ENCODE measurements at regions not wholly inside any gene's neighbourhood (a gene's known extent, or its start where the extent isn't known, plus 50 kb on each side); places are given as distances from the start of the nearest gene placed in this dataset.

- TF ChIP-seq CTCF (IDR thresholded peaks at IDR 0.05) (no peak), POLR2A (IDR thresholded peaks at IDR 0.05) (no peak)
These were observed 136.0 kb upstream of the CCDC54 start for GRCh38 chr3:107241217-107241616.

Data from Peyer's patch (tissue), 4 donors.